Adrenal gland (tissue), 9 donors: ENCODE measurements at regions not wholly inside any gene's neighbourhood (a gene's known extent, or its start where the extent isn't known, plus 50 kb on each side); places are given as distances from the start of the nearest gene placed in this dataset.
"Not testable (repeated sequence)": the region's sequence is repeated elsewhere in the genome, so short reads cannot be mapped to it uniquely, and the experiment has no call there.

Experiments
- DNase-seq, 7 donors: peaks; one replicate each; pipeline ENCODE4 v3.0.0-alpha.2; 2019 to 2020
- H3K27ac ChIP-seq, 5 donors: fragments of 200-600 bp; sonication (generic) in 4 of 5; 1 replicate in 3 of 5; 2 replicates in 2 of 5; pipeline versions ENCODE4 v1.5.1 to v1.8.0; 2016 to 2020; ENCODE audit warnings: mild to moderate bottlenecking in 1 of 5
- H3K27me3 ChIP-seq: fragments of 200-600 bp; 2 replicates; pipeline ENCODE4 v1.8.0; 2021
- H3K36me3 ChIP-seq, 2 donors: fragments of 200-600 bp; replicated peaks in 1 of 2; 1 replicate in 1 of 2; 2 replicates in 1 of 2; pipeline versions ENCODE4 v1.5.1 to v1.8.0; 2018 to 2022
- H3K4me1 ChIP-seq, 2 donors: fragments of 200-600 bp; replicated peaks in 1 of 2; 1 replicate in 1 of 2; 2 replicates in 1 of 2; pipeline versions ENCODE4 v1.5.1 to v1.8.0; 2018 to 2021
- H3K4me3 ChIP-seq, 4 donors: fragments of 200-600 bp; sonication (generic) in 3 of 4; one replicate each; pipeline ENCODE4 v1.5.1; 2016 to 2018
- H3K9me3 ChIP-seq, 3 donors: fragments of 200-600 bp; sonication (generic) in 1 of 3; replicated peaks in 1 of 3; 1 replicate in 2 of 3; 2 replicates in 1 of 3; pipeline versions ENCODE4 v1.5.1 to v1.8.0; 2016 to 2021
- CTCF ChIP-seq, 6 experiments: fragments of 450-650 bp in 4 of 6; fragments of 200-600 bp in 2 of 6; sonication (generic) in 1 of 6; IDR thresholded peaks; 1 replicate in 5 of 6; 2 replicates in 1 of 6; pipeline versions ENCODE4 v1.5.1 to v1.8.0; 2016 to 2021; ENCODE audit warnings: antibody characterized with exemption in 6 of 6, mild to moderate bottlenecking in 2 of 6, moderate library complexity in 1 of 6
- POLR2A ChIP-seq, 2 donors: fragments of 450-650 bp; IDR thresholded peaks; one replicate each; pipeline ENCODE4 v1.6.1; 2017; ENCODE audit warnings: antibody characterized with exemption in 2 of 2, mild to moderate bottlenecking in 2 of 2, moderate library complexity in 1 of 2
- WGBS, 4 donors: extraction: QIAGEN DNeasy Blood & Tissue Kit in 2 of 4; methylation state at CpG; one replicate each; pipeline versions ENCODE4 v1.1.5 to v1.1.7; 2013 to 2017; 5-methylcytosine and 5-hydroxymethylcytosine counted together
- intact Hi-C, 2 donors: fragments of 100-400 bp; cut with DNase I; formaldehyde crosslinking; loops; one replicate each; pipeline versions ENCODE4 v1.14.1 to v1.15.0; 2022 to 2023
- donor health status: healthy with polysubstance abuse.
- donor health status: Bipolar disorder and iron deficiency.
- donor health status: DM: yes; HTN: yes; CAD: no.
- donor health status: DM: no; HTN: no; CAD: no.
- donor health status: DM: no; HTN: no; CAD: no.

GRCh38 chr5:53411388-53411787, 69.0 kb upstream of the FST start:
- intact Hi-C loops = no loop called here
- DNase-seq = no peak
- H3K9me3 ChIP-seq = no peaks in the 10 kb centered on the region
- H3K4me1 ChIP-seq = no peaks in the 10 kb centered on the region
- H3K36me3 ChIP-seq = no peaks in the 10 kb centered on the region
- TF ChIP-seq CTCF (IDR thresholded peaks at IDR 0.05) = no peak
- no peak for TF ChIP-seq POLR2A (IDR thresholded peaks at IDR 0.05)
- no peak overlapping the region for H3K27ac ChIP-seq
- 35 to 46% (median 42%) methylated on average over 1 of the region's 1 CpG for WGBS, 4 donors
- no peaks in the 10 kb centered on the region for H3K27me3 ChIP-seq
- no peak overlapping the region for H3K4me3 ChIP-seq

- DNase-seq, H3K9me3 ChIP-seq, H3K27ac ChIP-seq, H3K36me3 ChIP-seq, H3K27me3 ChIP-seq, intact Hi-C loops, H3K4me1 ChIP-seq, H3K4me3 ChIP-seq: not testable (repeated sequence)
- 95 to 98% (median 97%) methylated on average over 5 of the region's 5 CpGs for WGBS, 4 donors
These were observed 67.9 kb upstream of the FST start for GRCh38 chr5:53412499-53412898.

- Histone ChIP-seq H3K36me3 (no peaks in the 10 kb centered on the region), H3K4me1 (no peaks in the 10 kb centered on the region), H3K27me3 (no peaks in the 10 kb centered on the region), H3K4me3 (no peak overlapping the region), H3K9me3 (no peaks in the 10 kb centered on the region), H3K27ac (no peak overlapping the region)
- no peak for TF ChIP-seq CTCF (IDR thresholded peaks at IDR 0.05)
- no peak for TF ChIP-seq POLR2A (IDR thresholded peaks at IDR 0.05)
- no peak for DNase-seq
- intact Hi-C loops = no loop called here
These were observed 64.2 kb upstream of the FST start for GRCh38 chr5:53416144-53416738.

- H3K4me1 ChIP-seq = no peaks in the 10 kb centered on the region
- H3K9me3 ChIP-seq = no peaks in the 10 kb centered on the region
- H3K27ac ChIP-seq = no peak overlapping the region
- H3K4me3 ChIP-seq = no peak overlapping the region
- 74 to 84% (median 79%) methylated on average over 4 of the region's 4 CpGs for WGBS, 4 donors
- TF ChIP-seq CTCF (IDR thresholded peaks at IDR 0.05) (no peak), POLR2A (IDR thresholded peaks at IDR 0.05) (no peak)
- intact Hi-C loops = no loop called here
- no peaks in the 10 kb centered on the region for H3K27me3 ChIP-seq
- no peak for DNase-seq
- H3K36me3 ChIP-seq = no peaks in the 10 kb centered on the region
These were observed 62.0 kb upstream of the FST start for GRCh38 chr5:53418409-53418808.

- Histone ChIP-seq H3K27ac (no peak overlapping the region), H3K36me3 (no peaks in the 10 kb centered on the region), H3K4me3 (no peak overlapping the region), H3K4me1 (no peaks in the 10 kb centered on the region), H3K9me3 (no peaks in the 10 kb centered on the region), H3K27me3 (no peaks in the 10 kb centered on the region)
- TF ChIP-seq CTCF (IDR thresholded peaks at IDR 0.05) (no peak), POLR2A (IDR thresholded peaks at IDR 0.05) (no peak)
- WGBS, 4 donors = 80 to 85% (median 82%) methylated on average over 5 of the region's 5 CpGs
- intact Hi-C loops = no loop called here
- DNase-seq = no peak
These were observed 61.4 kb upstream of the FST start for GRCh38 chr5:53418826-53419658.
